OCI-LY1 (cell line): ENCODE measurements at regions not wholly inside any gene's neighbourhood (a gene's known extent, or its start where the extent isn't known, plus 50 kb on each side); places are given as distances from the start of the nearest gene placed in this dataset.

Source experiments
- H2AFZ ChIP-seq: fragments of 200-600 bp; sonication (generic), shearing (Covaris generic); 2 replicates; pipeline ENCODE4 v1.6.0; 2014; ENCODE audit warnings: antibody characterized with exemption, mild to moderate bottlenecking, low read length
- H3F3A ChIP-seq: fragments of 200-600 bp; sonication (generic), shearing (Covaris generic); 2 replicates; pipeline ENCODE4 v1.6.0; 2014; ENCODE audit warnings: mild to moderate bottlenecking, antibody characterized with exemption, low read length, moderate library complexity; ENCODE audit not compliant: insufficient read depth
- H3K27ac ChIP-seq: fragments of 200-600 bp; sonication (generic); 2 replicates; pipeline ENCODE4 v1.5.1; 2014; ENCODE audit warnings: low read length, mixed run types, mild to moderate bottlenecking, low read depth; ENCODE audit not compliant: poor library complexity, severe bottlenecking
- H3K27me3 ChIP-seq: fragments of 200-600 bp; sonication (generic); 2 replicates; pipeline ENCODE4 v1.6.0; 2014; ENCODE audit warnings: antibody characterized with exemption, mild to moderate bottlenecking, low read length, moderate library complexity; ENCODE audit not compliant: insufficient read depth
- H3K36me3 ChIP-seq: fragments of 200-600 bp; sonication (generic); 2 replicates; pipeline ENCODE4 v1.6.1; 2014; ENCODE audit warnings: mild to moderate bottlenecking, antibody characterized with exemption, low read length, moderate library complexity, mixed read lengths; ENCODE audit not compliant: insufficient read depth
- H3K4me1 ChIP-seq: fragments of 200-600 bp; sonication (generic); 2 replicates; pipeline ENCODE4 v1.5.1; 2014; ENCODE audit warnings: mild to moderate bottlenecking, low read length, moderate library complexity; ENCODE audit not compliant: insufficient read depth, severe bottlenecking
- H3K4me2 ChIP-seq: fragments of 200-600 bp; sonication (generic), shearing (Covaris generic); 2 replicates; pipeline ENCODE4 v1.6.1; 2014; ENCODE audit warnings: low read length
- H3K4me3 ChIP-seq: fragments of 200-600 bp; sonication (generic); 2 replicates; pipeline ENCODE4 v1.5.1; 2014; ENCODE audit warnings: low read length, low read depth, mild to moderate bottlenecking, mixed read lengths; ENCODE audit not compliant: poor library complexity, severe bottlenecking
- H3K79me2 ChIP-seq: fragments of 200-600 bp; shearing (Covaris generic); 2 replicates; pipeline ENCODE4 v1.6.1; 2016; ENCODE audit warnings: mixed run types, low read length, mixed read lengths; ENCODE audit not compliant: insufficient read depth
- H3K9ac ChIP-seq: fragments of 200-600 bp; sonication (generic), shearing (Covaris generic); 2 replicates; pipeline ENCODE4 v1.6.1; 2014; ENCODE audit warnings: mild to moderate bottlenecking, low read length, mixed read lengths
- H3K9me2 ChIP-seq: fragments of 200-600 bp; sonication (generic), shearing (Covaris generic); 2 replicates; pipeline ENCODE4 v1.6.1; 2014; ENCODE audit warnings: low read depth, mild to moderate bottlenecking, low read length, mixed read lengths
- H3K9me3 ChIP-seq: fragments of 200-600 bp; shearing (Covaris generic); 2 replicates; pipeline ENCODE4 v1.6.1; 2014; ENCODE audit warnings: low read length, mixed read lengths
- H4K20me1 ChIP-seq: fragments of 200-600 bp; sonication (generic), shearing (Covaris generic); 2 replicates; pipeline ENCODE4 v1.6.0; 2016; ENCODE audit warnings: mild to moderate bottlenecking, low read length; ENCODE audit not compliant: insufficient read depth
- CTCF ChIP-seq: fragments of 200-600 bp; sonication (generic), shearing (Covaris generic); IDR thresholded peaks from 2 replicates; pipeline ENCODE4 v1.5.1; 2017; ENCODE audit warnings: mild to moderate bottlenecking, antibody characterized with exemption, low read length, moderate library complexity, mixed read lengths
- EZH2 ChIP-seq: fragments of 200-600 bp; sonication (generic), shearing (Covaris generic); IDR thresholded peaks from 2 replicates; pipeline ENCODE4 v1.8.0; 2017; ENCODE audit warnings: borderline replicate concordance, mixed run types, mild to moderate bottlenecking, antibody characterized with exemption, low read length, moderate library complexity, mixed read lengths

DNA sequence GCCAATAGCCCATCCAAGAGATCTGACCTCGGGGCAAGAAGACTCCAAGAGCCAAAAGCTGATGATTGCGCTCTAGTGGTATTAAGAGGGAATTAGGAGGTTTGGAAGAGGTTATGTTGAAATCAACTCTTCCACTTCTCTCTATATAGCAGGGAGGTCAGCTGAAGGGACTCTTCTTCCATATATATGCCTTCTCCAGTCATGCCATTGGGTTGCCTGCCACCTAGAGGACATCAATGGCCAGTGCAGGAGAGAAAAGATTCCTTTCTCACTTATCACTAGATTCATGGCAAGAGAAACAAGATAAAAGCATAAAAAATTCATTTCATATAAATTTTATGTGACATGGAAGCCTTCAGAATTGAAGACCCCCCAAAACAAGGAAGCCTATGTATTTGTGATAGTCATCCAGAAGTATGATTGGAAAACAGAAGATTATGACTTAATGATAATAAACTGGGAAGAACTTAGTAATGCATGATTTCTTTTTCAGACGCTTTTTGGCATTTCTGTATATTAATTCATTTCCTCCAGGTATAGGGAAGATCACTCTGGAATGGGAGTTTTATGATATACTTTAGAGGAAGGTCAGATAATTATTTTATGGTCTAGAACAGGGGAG, 435.1 kb upstream of the DDI1 start:
- Histone ChIP-seq H3K4me1 (no peaks in the 10 kb centered on the region), H3K4me2 (no peak overlapping the region), H3K9ac (no peak overlapping the region), H3K27ac (no peak overlapping the region), H4K20me1 (no peaks in the 10 kb centered on the region), H3K79me2 (no peaks in the 10 kb centered on the region), H3K36me3 (no peaks in the 10 kb centered on the region), H3K4me3 (no peak overlapping the region), H3F3A (no peaks in the 10 kb centered on the region), H3K9me3 (no peaks in the 10 kb centered on the region), H3K9me2 (no peaks in the 10 kb centered on the region), H3K27me3 (no peaks in the 10 kb centered on the region), H2AFZ (no peak overlapping the region)
- TF ChIP-seq EZH2 (no peak), CTCF (peak; percentile 94)

DNA sequence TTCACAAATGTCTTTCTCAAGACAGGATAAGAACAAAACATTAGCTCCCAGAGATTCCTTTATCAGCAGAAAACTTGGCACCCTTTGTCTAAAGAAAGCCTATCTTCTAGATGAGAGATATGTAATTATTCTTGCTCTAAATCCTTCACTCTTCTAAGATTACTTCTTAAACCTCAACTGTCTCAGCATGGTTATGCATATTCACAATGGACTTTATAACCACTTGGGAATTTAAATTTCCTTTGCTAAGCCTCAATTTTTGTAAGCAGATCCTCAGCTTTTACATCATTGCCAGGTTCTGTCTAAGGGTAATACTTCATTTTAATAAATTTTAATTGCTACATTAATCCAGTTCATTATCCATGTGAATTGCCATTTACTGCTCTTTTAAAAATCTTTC, 433.6 kb upstream of the DDI1 start:
- no peak overlapping the region for H2AFZ ChIP-seq
- no peaks in the 10 kb centered on the region for H3F3A ChIP-seq
- no peaks in the 10 kb centered on the region for H3K4me1 ChIP-seq
- H3K9ac ChIP-seq = no peak overlapping the region
- no peak for TF ChIP-seq CTCF
- TF ChIP-seq EZH2 = no peak
- H3K4me2 ChIP-seq = no peak overlapping the region
- H3K79me2 ChIP-seq = no peaks in the 10 kb centered on the region
- H3K27me3 ChIP-seq = no peaks in the 10 kb centered on the region
- H3K9me2 ChIP-seq = no peaks in the 10 kb centered on the region
- H3K4me3 ChIP-seq = no peak overlapping the region
- no peaks in the 10 kb centered on the region for H3K9me3 ChIP-seq
- H3K36me3 ChIP-seq = no peaks in the 10 kb centered on the region
- no peak overlapping the region for H3K27ac ChIP-seq
- no peaks in the 10 kb centered on the region for H4K20me1 ChIP-seq

DNA sequence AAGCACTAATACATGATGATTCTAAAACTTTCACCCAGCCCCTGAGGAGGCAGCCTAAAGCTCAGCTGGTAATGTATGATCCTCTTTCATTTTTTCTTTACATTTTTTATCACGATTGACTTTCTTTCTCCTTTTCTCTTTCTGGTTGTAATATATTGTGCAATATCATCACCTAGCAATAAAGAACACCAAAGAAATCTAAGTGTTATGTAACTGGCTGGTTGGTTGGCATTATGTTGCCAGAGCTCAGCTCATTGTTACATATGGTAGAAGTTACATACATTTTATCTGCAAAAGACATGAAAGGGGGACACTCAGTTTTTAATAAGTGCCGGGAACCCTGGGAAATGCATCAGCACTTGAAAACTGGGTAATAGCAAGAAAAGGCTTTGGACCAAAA, 432.1 kb upstream of the DDI1 start:
- H3K9ac ChIP-seq = no peak overlapping the region
- TF ChIP-seq EZH2 = no peak
- TF ChIP-seq CTCF = no peak
- no peak overlapping the region for H3K27ac ChIP-seq
- no peaks in the 10 kb centered on the region for H3K9me3 ChIP-seq
- no peaks in the 10 kb centered on the region for H3K79me2 ChIP-seq
- no peak overlapping the region for H3K4me3 ChIP-seq
- no peaks in the 10 kb centered on the region for H4K20me1 ChIP-seq
- no peak overlapping the region for H2AFZ ChIP-seq
- H3K27me3 ChIP-seq = no peaks in the 10 kb centered on the region
- no peaks in the 10 kb centered on the region for H3K4me1 ChIP-seq
- H3K4me2 ChIP-seq = no peak overlapping the region
- no peaks in the 10 kb centered on the region for H3F3A ChIP-seq
- H3K9me2 ChIP-seq = no peaks in the 10 kb centered on the region
- H3K36me3 ChIP-seq = no peaks in the 10 kb centered on the region
